ENCODE measurements at regions not wholly inside any gene's neighbourhood (a gene's known extent, or its start where the extent isn't known, plus 50 kb on each side); places are given as distances from the start of the nearest gene placed in this dataset.

DNA sequence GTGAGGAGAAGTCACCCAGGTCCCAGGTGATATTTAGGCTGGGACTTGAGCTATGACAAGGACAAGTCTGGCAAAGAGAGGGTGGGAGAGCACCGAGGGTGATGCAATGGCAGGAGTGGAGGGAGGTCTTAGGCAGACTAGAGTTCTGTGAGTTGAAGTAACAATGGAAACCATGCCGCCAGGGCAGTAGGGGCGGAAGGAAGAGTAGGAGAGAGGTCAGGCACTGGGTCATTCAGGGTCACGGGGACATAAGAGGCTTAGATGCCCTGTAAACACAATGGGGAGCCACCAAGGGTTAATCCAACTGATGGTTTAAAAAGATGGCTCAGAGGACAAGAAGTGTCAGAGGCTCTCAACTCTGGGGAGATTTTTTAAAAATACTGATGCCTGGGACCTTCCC lies 199.7 kb upstream of the LRTM1 start:
- no peaks in the 10 kb centered on the region for H3K27me3 Mint-ChIP-seq (ENCODE audit: low read depth in 2 of 2)
- H3K4me3 Mint-ChIP-seq: no peak overlapping the region
- DNase-seq (no peak), ATAC-seq (no peak)
- H3K27ac ChIP-seq (ENCODE audit: low read length): no peak overlapping the region
- H3K4me3 ChIP-seq (ENCODE audit: low read length): no peak overlapping the region
- no peaks in the 10 kb centered on the region for H3K9me3 ChIP-seq (ENCODE audit: control insufficient read depth, insufficient read depth, low read length)
- H3K27me3 ChIP-seq (ENCODE audit: control insufficient read depth, insufficient read depth, low read length): no peaks in the 10 kb centered on the region
- H3K36me3 Mint-ChIP-seq: no peaks in the 10 kb centered on the region
- intact Hi-C loops (cut with micrococcal nuclease): no loop called here
- no peak overlapping the region for H3K27ac Mint-ChIP-seq
- H3K36me3 ChIP-seq (ENCODE audit: control insufficient read depth, insufficient read depth, low read length): no peaks in the 10 kb centered on the region
- H3K9me3 Mint-ChIP-seq: peaks cover 2 to 6% of the 10 kb centered on the region in 2 donors
- TF ChIP-seq, protein P1, sequence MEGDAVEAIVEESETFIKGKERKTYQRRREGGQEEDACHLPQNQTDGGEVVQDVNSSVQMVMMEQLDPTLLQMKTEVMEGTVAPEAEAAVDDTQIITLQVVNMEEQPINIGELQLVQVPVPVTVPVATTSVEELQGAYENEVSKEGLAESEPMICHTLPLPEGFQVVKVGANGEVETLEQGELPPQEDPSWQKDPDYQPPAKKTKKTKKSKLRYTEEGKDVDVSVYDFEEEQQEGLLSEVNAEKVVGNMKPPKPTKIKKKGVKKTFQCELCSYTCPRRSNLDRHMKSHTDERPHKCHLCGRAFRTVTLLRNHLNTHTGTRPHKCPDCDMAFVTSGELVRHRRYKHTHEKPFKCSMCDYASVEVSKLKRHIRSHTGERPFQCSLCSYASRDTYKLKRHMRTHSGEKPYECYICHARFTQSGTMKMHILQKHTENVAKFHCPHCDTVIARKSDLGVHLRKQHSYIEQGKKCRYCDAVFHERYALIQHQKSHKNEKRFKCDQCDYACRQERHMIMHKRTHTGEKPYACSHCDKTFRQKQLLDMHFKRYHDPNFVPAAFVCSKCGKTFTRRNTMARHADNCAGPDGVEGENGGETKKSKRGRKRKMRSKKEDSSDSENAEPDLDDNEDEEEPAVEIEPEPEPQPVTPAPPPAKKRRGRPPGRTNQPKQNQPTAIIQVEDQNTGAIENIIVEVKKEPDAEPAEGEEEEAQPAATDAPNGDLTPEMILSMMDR (IDR thresholded peaks at IDR 0.05): no peak
- H3K4me1 Mint-ChIP-seq: no peaks in the 10 kb centered on the region
- H3K4me1 ChIP-seq (ENCODE audit: control insufficient read depth, insufficient read depth, low read length): no peaks in the 10 kb centered on the region
- 55% methylated on average over 4 of the region's 4 CpGs for WGBS (ENCODE audit: insufficient coverage)

DNA sequence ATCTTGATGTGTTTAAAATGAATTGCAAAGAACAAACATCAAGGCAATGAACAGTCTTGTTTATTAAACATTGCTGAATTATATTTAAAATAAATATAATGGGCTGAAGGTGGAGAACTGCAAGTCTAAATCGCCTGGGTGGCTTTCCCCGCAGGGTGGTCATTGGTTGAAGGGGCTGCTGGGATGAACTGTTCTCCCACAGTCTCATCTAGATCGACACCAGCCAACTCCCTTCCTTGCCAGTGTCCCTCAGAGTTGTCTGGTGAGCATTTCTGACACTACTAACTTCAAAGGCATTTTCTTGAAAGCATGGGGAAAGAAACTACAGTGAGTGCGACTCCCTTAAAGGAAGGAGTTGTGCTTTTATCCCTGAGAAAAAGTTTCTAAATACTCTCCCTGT lies 196.5 kb upstream of the LRTM1 start:
- ATAC-seq (no peak), DNase-seq (no peak)
- no peaks in the 10 kb centered on the region for H3K4me1 ChIP-seq (ENCODE audit: control insufficient read depth, insufficient read depth, low read length)
- intact Hi-C loops (cut with micrococcal nuclease): no loop called here
- H3K9me3 ChIP-seq (ENCODE audit: control insufficient read depth, insufficient read depth, low read length): no peaks in the 10 kb centered on the region
- Mint-ChIP-seq H3K27me3 (ENCODE audit: low read depth in 2 of 2) (no peaks in the 10 kb centered on the region), H3K36me3 (no peaks in the 10 kb centered on the region), H3K4me1 (no peaks in the 10 kb centered on the region), H3K27ac (no peak overlapping the region), H3K9me3 (peaks cover 4 to 6% of the 10 kb centered on the region in 2 donors), H3K4me3 (no peak overlapping the region)
- 43% methylated on average over 1 of the region's 4 CpGs for WGBS (ENCODE audit: insufficient coverage)
- H3K4me3 ChIP-seq (ENCODE audit: low read length): no peak overlapping the region
- no peaks in the 10 kb centered on the region for H3K36me3 ChIP-seq (ENCODE audit: control insufficient read depth, insufficient read depth, low read length)
- no peak overlapping the region for H3K27ac ChIP-seq (ENCODE audit: low read length)
- TF ChIP-seq, protein P1 (IDR thresholded peaks at IDR 0.05): no peak
- H3K27me3 ChIP-seq (ENCODE audit: control insufficient read depth, insufficient read depth, low read length): no peaks in the 10 kb centered on the region

Measured in natural killer cell (primary cell).